Kidney (tissue), 10 donors: ENCODE measurements at regions not wholly inside any gene's neighbourhood (a gene's known extent, or its start where the extent isn't known, plus 50 kb on each side); places are given as distances from the start of the nearest gene placed in this dataset.
"Not testable (repeated sequence)": the region's sequence is repeated elsewhere in the genome, so short reads cannot be mapped to it uniquely, and the experiment has no call there.

Experiments
- DNase-seq, 5 donors: peaks; one replicate each; pipeline ENCODE4 v3.0.0-alpha.2; 2013 to 2020
- FAIRE-seq: peaks from 2 replicates; lab custom pipeline; 2012; peaks lifted over from hg19 to GRCh38; lab: Jason Lieb, UNC
- H3K27ac ChIP-seq, 2 donors: one replicate each; pipeline ENCODE4 v1.7.0; 2013; ENCODE audit warnings: low read depth in 2 of 2, low read length in 2 of 2, inconsistent platforms in 1 of 2
- H3K27me3 ChIP-seq: one replicate; pipeline ENCODE4 v1.7.1; 2013; ENCODE audit warnings: low read length, inconsistent platforms; ENCODE audit not compliant: control insufficient read depth, insufficient read depth
- H3K36me3 ChIP-seq, 3 donors: one replicate each; pipeline versions ENCODE4 v1.7.0 to v1.7.1; 2013; ENCODE audit warnings: low read length in 3 of 3, control low read depth in 1 of 3, inconsistent platforms in 1 of 3; ENCODE audit not compliant: insufficient read depth in 3 of 3, control insufficient read depth in 2 of 3
- H3K4me1 ChIP-seq, 3 donors: one replicate each; pipeline versions ENCODE4 v1.7.0 to v1.7.1; 2013; ENCODE audit warnings: low read length in 3 of 3, inconsistent platforms in 1 of 3, low read depth in 1 of 3; ENCODE audit not compliant: control insufficient read depth in 2 of 3, insufficient read depth in 2 of 3
- H3K4me3 ChIP-seq, 3 donors: one replicate each; pipeline versions ENCODE4 v1.7.0 to v1.8.1; 2013; ENCODE audit warnings: low read length in 3 of 3, control low read depth in 1 of 3, inconsistent platforms in 1 of 3
- H3K9ac ChIP-seq, 3 donors: one replicate each; pipeline versions ENCODE4 v1.7.0 to v1.7.1; 2013; ENCODE audit warnings: low read length in 3 of 3, control low read depth in 1 of 3, inconsistent platforms in 1 of 3
- H3K9me3 ChIP-seq, 3 donors: one replicate each; pipeline versions ENCODE4 v1.7.0 to v1.7.1; 2013; ENCODE audit warnings: low read length in 3 of 3, control low read depth in 1 of 3, inconsistent platforms in 1 of 3; ENCODE audit not compliant: control insufficient read depth in 2 of 3, insufficient read depth in 1 of 3
- intact Hi-C: fragments of 100-400 bp; cut with DNase I; formaldehyde crosslinking; loops from one replicate; pipeline ENCODE4 v1.11.1; 2022
- donor health status: control.
- donor health status: control.
- donor health status: DM: yes; HTN: yes; CAD: no.
- donor health status: Normal renal cell carcinoma (clear cell type).

GRCh38 chr5:21521157-21521556 is 1332.0 kb downstream of the CDH12 start:
- H3K9ac ChIP-seq, intact Hi-C loops, H3K27ac ChIP-seq, H3K36me3 ChIP-seq, H3K4me3 ChIP-seq, H3K27me3 ChIP-seq, H3K4me1 ChIP-seq, DNase-seq, FAIRE-seq, H3K9me3 ChIP-seq: not testable (repeated sequence)

- DNase-seq, H3K4me3 ChIP-seq, H3K4me1 ChIP-seq, H3K36me3 ChIP-seq, H3K9ac ChIP-seq, H3K27me3 ChIP-seq, H3K27ac ChIP-seq, intact Hi-C loops, FAIRE-seq, H3K9me3 ChIP-seq: not testable (repeated sequence)
Observed at GRCh38 chr5:21496926-21497325, 1356.2 kb downstream of the CDH12 start.

- FAIRE-seq, H3K4me3 ChIP-seq, H3K27me3 ChIP-seq, intact Hi-C loops, H3K27ac ChIP-seq, H3K9me3 ChIP-seq, H3K9ac ChIP-seq, H3K36me3 ChIP-seq, H3K4me1 ChIP-seq: not testable (repeated sequence)
- DNase-seq: peak in 1 of 5 donors; percentile 78
Observed at GRCh38 chr5:21496056-21496455, 1357.1 kb downstream of the CDH12 start.

GRCh38 chr5:21495235-21495634 is 1357.9 kb downstream of the CDH12 start:
- DNase-seq, H3K4me3 ChIP-seq, H3K9me3 ChIP-seq, intact Hi-C loops, H3K36me3 ChIP-seq, H3K27me3 ChIP-seq, H3K4me1 ChIP-seq, H3K9ac ChIP-seq, H3K27ac ChIP-seq, FAIRE-seq: not testable (repeated sequence)

GRCh38 chr5:21494033-21494432 is 1359.1 kb downstream of the CDH12 start:
- H3K27me3 ChIP-seq, H3K4me1 ChIP-seq, H3K9me3 ChIP-seq, FAIRE-seq, H3K36me3 ChIP-seq, intact Hi-C loops, H3K4me3 ChIP-seq, H3K9ac ChIP-seq, H3K27ac ChIP-seq: not testable (repeated sequence)
- DNase-seq: peak in 1 of 5 donors; percentile 69

- intact Hi-C loops, H3K27me3 ChIP-seq, H3K27ac ChIP-seq, FAIRE-seq, H3K4me1 ChIP-seq, H3K9me3 ChIP-seq, H3K4me3 ChIP-seq, H3K36me3 ChIP-seq, H3K9ac ChIP-seq: not testable (repeated sequence)
- DNase-seq: peak in 1 of 5 donors; percentile 69
Observed at GRCh38 chr5:21491182-21491581, 1362.0 kb downstream of the CDH12 start.

- H3K4me1 ChIP-seq, H3K27ac ChIP-seq, H3K36me3 ChIP-seq, H3K9me3 ChIP-seq, H3K27me3 ChIP-seq, DNase-seq, H3K9ac ChIP-seq, H3K4me3 ChIP-seq, FAIRE-seq, intact Hi-C loops: not testable (repeated sequence)
Observed at GRCh38 chr5:21488828-21489227, 1364.3 kb downstream of the CDH12 start.

GRCh38 chr5:21485458-21486000 is 1367.6 kb downstream of the CDH12 start:
- H3K27me3 ChIP-seq, intact Hi-C loops, H3K9ac ChIP-seq, H3K9me3 ChIP-seq, H3K4me1 ChIP-seq, DNase-seq, H3K36me3 ChIP-seq, H3K27ac ChIP-seq, FAIRE-seq, H3K4me3 ChIP-seq: not testable (repeated sequence)
